ENCODE measurements at regions not wholly inside any gene's neighbourhood (a gene's known extent, or its start where the extent isn't known, plus 50 kb on each side); places are given as distances from the start of the nearest gene placed in this dataset.

DNA sequence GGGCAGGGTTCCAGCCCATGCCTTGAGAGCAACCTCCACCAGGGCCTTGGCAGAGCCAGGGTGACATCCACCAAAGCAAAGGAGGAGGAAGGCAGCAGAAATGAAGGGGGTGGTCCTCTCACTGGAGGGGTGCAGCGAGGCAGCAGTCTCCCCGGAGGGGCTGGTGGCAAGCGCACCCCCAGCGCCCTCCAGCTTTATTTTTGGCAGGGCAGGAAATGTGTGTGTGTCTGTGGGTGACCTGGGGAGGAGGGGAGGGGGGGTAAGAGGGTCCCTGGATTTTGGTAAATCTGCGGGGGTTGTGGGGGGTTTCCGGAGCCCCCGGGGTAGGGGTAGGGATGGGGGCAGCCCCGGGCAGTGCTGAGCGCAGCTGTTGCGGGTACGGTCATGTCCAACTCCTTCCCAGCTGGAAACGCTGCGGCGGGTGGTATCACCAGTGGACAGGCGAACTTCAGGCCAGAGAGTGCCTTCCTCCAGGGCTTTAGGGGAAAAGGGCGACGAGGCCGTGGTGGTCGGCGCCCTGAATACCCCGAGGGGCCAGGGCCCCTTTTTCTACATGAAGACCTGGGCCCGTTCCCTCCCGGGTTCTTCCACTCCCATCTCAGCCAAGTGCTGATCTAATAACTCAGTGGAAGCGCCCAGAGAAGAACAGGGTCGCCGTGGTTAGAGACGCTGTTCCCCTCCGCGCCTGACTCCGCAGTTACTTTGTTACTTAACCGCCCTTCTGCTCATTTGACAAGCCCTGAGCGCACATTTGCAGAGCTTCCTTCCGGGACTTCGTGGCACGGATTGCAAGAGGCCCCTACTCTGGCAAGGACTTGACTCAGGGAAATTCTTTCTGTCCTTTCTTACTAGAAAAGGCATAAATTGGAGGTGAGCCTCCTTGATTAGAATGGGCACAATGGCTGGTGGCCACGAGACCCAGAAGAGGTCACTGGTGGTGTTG, 55.2 kb downstream of the FOS start:
- H3K27ac ChIP-seq = peak overlapping the region; percentile 30 to 79
- TF ChIP-seq, protein P1, sequence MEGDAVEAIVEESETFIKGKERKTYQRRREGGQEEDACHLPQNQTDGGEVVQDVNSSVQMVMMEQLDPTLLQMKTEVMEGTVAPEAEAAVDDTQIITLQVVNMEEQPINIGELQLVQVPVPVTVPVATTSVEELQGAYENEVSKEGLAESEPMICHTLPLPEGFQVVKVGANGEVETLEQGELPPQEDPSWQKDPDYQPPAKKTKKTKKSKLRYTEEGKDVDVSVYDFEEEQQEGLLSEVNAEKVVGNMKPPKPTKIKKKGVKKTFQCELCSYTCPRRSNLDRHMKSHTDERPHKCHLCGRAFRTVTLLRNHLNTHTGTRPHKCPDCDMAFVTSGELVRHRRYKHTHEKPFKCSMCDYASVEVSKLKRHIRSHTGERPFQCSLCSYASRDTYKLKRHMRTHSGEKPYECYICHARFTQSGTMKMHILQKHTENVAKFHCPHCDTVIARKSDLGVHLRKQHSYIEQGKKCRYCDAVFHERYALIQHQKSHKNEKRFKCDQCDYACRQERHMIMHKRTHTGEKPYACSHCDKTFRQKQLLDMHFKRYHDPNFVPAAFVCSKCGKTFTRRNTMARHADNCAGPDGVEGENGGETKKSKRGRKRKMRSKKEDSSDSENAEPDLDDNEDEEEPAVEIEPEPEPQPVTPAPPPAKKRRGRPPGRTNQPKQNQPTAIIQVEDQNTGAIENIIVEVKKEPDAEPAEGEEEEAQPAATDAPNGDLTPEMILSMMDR (IDR thresholded peaks at IDR 0.05) = no peak
- peak overlapping the region; percentile 28 for H3K4me3 ChIP-seq
- DNase-seq (ENCODE audit: low spot score) = no peak

DNA sequence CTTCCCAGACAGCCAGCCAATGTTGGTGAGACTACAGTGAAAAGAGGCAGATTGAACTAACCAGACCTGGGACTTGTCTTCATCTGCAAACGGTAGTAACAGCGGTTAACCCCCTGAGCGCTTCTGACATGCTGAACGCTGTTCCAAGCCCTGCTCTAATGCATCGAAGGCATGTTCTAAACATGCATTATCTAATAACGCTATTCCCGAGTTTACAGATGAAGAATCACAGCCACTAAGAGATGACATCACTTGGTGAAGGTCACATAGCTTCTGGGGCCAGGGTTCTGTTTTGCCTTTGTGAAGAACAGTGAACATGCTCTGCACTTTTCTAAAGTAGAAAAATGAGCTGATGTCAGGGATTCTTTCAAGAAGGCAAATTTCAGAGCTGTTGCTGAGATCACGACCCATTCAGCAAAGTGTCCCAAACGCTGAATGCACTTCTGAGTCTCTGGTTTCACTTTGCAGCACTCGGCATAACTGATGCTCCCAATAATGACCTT, 56.0 kb downstream of the FOS start:
- Histone ChIP-seq H3K4me3 (peak overlapping the region; percentile 25), H3K27ac (peak overlapping the region; percentile 28 to 79)
- TF ChIP-seq, protein P1 (IDR thresholded peaks at IDR 0.05) = no peak
- no peak for DNase-seq (ENCODE audit: low spot score)

DNA sequence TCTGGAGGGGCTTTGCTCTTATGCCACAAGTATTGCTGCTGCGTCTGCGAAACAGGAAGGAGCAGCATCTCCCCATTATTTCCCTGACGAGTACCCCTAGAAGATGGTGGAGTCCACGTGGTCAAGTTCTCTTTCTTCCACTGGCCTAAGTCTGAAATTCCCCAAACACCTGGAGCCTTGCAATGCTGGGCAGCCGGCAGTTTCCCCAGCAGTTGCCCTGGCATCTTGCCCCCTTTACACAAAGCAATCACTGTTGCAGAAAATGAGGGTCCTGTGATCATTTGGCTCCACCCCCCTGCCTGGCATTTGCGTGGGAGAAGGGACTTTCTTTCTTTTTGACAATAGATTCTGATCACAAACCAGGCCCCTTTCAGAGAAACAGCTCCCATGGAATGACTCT, 56.9 kb downstream of the FOS start:
- no peak for DNase-seq (ENCODE audit: low spot score)
- TF ChIP-seq, protein P1 (IDR thresholded peaks at IDR 0.05) = no peak
- Histone ChIP-seq H3K4me3 (no peak overlapping the region), H3K27ac (peak overlapping the region in 1 of 2 donors; percentile 44)

DNA sequence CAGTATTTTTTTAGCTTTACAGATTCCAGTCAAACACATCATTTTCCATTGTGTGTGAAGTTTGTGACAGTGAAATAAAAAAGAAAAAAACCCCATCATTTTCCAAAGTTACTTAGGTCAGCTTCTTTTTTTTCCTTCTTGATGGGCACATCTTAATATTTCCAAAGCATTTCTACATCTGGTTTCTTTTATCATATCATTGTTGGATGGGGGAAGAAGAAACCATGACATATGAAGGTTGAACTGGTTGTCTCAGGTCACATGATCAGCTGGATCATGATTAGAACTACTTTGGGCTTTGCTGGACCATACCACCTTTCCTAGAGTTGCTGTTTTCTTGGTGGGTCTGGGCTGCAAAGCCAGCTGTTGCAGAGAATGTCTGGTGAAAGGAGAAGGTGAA, 59.8 kb downstream of the FOS start:
- no peak for DNase-seq (ENCODE audit: low spot score)
- TF ChIP-seq, protein P1 (IDR thresholded peaks at IDR 0.05) = no peak
- no peak overlapping the region for H3K4me3 ChIP-seq
- peak overlapping the region in 1 of 2 donors; percentile 38 for H3K27ac ChIP-seq

DNA sequence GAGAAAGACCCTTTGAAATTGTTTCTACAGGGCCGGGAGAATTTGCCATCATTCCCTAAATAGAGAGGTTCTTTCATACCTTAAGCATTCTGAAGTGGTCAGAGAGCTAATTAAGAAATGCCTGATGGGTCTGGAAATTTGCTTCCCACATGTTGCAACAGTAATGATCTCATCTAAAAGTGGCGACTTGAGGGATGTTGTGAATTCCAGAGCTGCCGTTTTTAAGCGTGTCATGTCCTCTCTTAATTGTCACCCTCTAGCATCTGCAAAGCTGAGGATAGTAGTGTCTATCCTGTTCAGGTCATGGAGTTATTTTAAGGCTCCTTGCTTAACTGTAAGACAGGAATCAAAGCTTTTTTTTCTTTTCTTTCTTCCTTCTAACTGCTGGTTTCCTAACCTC, 60.4 kb downstream of the FOS start:
- no peak for DNase-seq (ENCODE audit: low spot score)
- Histone ChIP-seq H3K27ac (peak overlapping the region in 1 of 2 donors; percentile 38), H3K4me3 (no peak overlapping the region)
- TF ChIP-seq, protein P1 (IDR thresholded peaks at IDR 0.05) = no peak

DNA sequence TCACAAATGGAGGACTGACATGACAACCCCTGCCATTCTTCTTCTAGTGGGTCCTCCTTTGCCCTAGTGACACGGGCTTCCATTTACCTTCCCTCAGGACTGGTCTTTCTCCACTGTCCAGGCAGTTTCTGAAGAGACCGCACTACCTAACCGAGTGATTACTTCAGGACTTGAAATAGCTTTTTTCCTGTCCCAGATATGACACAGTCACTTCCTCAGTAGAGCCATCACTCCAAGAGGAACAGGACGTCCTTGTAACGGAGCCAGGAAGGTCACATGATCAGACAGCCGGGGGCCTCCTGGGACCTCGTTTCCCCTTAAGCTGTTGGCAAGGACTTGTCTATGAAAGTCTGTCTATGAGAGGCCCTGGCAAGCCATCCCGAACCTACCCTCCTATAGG, 62.3 kb downstream of the FOS start:
- Histone ChIP-seq H3K27ac (peak overlapping the region; percentile 48 to 81), H3K4me3 (peak overlapping the region; percentile 21)
- peak; percentile 90 for DNase-seq (ENCODE audit: low spot score)
- TF ChIP-seq, protein P1 (IDR thresholded peaks at IDR 0.05) = no peak

DNA sequence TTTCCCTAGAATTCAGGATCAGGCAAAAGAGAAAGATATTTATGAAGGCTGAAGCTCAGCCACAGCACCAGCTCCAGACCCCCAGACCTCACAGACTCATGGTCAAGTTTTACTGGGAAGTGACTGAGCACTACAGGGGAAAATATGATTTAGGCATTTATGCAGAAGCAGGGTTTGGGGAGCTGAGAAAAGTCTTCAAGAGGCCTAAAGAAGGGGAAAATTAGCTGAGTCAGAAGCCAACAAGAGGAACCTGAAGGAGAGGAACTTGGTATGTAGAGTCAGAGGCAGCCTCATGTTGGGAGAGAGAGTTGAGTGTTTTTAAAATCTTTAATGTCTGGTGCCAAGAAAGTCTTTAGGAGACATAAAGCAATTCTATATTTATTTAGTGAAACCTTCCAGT, 63.0 kb downstream of the FOS start:
- no peak overlapping the region for H3K4me3 ChIP-seq
- no peak for DNase-seq (ENCODE audit: low spot score)
- TF ChIP-seq, protein P1 (IDR thresholded peaks at IDR 0.05) = no peak
- H3K27ac ChIP-seq = peak overlapping the region; percentile 48 to 81

All from coronary artery (tissue), 2 donors.